Putamen (tissue), 1 donor: ENCODE measurements at regions not wholly inside any gene's neighbourhood (a gene's known extent, or its start where the extent isn't known, plus 50 kb on each side); places are given as distances from the start of the nearest gene placed in this dataset.
"Not testable (repeated sequence)": the region's sequence is repeated elsewhere in the genome, so short reads cannot be mapped to it uniquely, and the experiment has no call there.

Experiments
- DNase-seq: peaks from one replicate; pipeline ENCODE4 v3.0.0-alpha.2; 2016; ENCODE audit warnings: low spot score

- no peak for DNase-seq
These were observed 164.8 kb upstream of the TBX18 start for GRCh38 chr6:84929212-84929611.

- no peak for DNase-seq
These were observed 163.2 kb upstream of the TBX18 start for GRCh38 chr6:84927551-84927950.

GRCh38 chr6:84926189-84927155, 162.1 kb upstream of the TBX18 start:
- no peak for DNase-seq

- DNase-seq: no peak
These were observed 157.5 kb upstream of the TBX18 start for GRCh38 chr6:84921891-84922290.

- DNase-seq: no peak
These were observed 155.6 kb upstream of the TBX18 start for GRCh38 chr6:84920021-84920420.

GRCh38 chr6:84916704-84917103, 152.3 kb upstream of the TBX18 start:
- DNase-seq: no peak

- DNase-seq: no peak
These were observed 148.3 kb upstream of the TBX18 start for GRCh38 chr6:84912472-84913322.

GRCh38 chr6:84910906-84911607, 146.7 kb upstream of the TBX18 start:
- DNase-seq: no peak

- DNase-seq: no peak
These were observed 144.0 kb upstream of the TBX18 start for GRCh38 chr6:84908304-84908904.

- no peak for DNase-seq
These were observed 142.1 kb upstream of the TBX18 start for GRCh38 chr6:84906514-84906913.

- DNase-seq: no peak
These were observed 141.4 kb upstream of the TBX18 start for GRCh38 chr6:84905823-84906222.

GRCh38 chr6:84902354-84902928, 138.0 kb upstream of the TBX18 start:
- no peak for DNase-seq

- DNase-seq: no peak
These were observed 133.7 kb upstream of the TBX18 start for GRCh38 chr6:84897988-84898594.

GRCh38 chr6:84897011-84897410, 132.6 kb upstream of the TBX18 start:
- DNase-seq: no peak

GRCh38 chr6:84892671-84893070, 128.3 kb upstream of the TBX18 start:
- DNase-seq: no peak

- DNase-seq: no peak
These were observed 118.7 kb upstream of the TBX18 start for GRCh38 chr6:84882768-84883766.

GRCh38 chr6:84879385-84879784, 115.0 kb upstream of the TBX18 start:
- DNase-seq: not testable (repeated sequence)

- DNase-seq: no peak
These were observed 113.3 kb upstream of the TBX18 start for GRCh38 chr6:84877515-84878210.
